Panc1 (cell line): ENCODE measurements at regions not wholly inside any gene's neighbourhood (a gene's known extent, or its start where the extent isn't known, plus 50 kb on each side); places are given as distances from the start of the nearest gene placed in this dataset.

Experiments used
- ATAC-seq: fragments of 200-7000 bp; cut with Tn5 transposase; 2 replicates; pipeline ENCODE4 v1.9.1; 2020; ENCODE audit warnings: mild to moderate bottlenecking, moderate library complexity
- BruUV-seq: library from RNA; stranded (reverse); fragments of 400-500 nt; replicated peaks from 2 replicates; lab custom pipeline; 2021; lab: Mats Ljungman, UMichigan
- CTCF ChIA-PET: fragments of 300-600 bp; sonication (Branson Sonifier 250); formaldehyde crosslinking; loops from one replicate; lab custom pipeline; 2022; ENCODE audit warnings: antibody characterized with exemption; lab: Charles Lee
- POLR2A ChIA-PET: fragments of 300-600 bp; sonication (Branson Sonifier 250); formaldehyde crosslinking; loops from one replicate; lab custom pipeline; 2022; ENCODE audit warnings: antibody characterized with exemption; lab: Charles Lee
- DNase-seq: peaks from one replicate; pipeline ENCODE4 v3.0.0-alpha.2; 2010; ENCODE audit warnings: low read depth, low spot score
- H3K27ac ChIP-seq: 2 replicates; pipeline ENCODE4 v1.5.1; 2011; ENCODE audit warnings: mild to moderate bottlenecking, low read length, inconsistent platforms
- H3K27me3 ChIP-seq: fragments of 200-500 bp; sonication (Bioruptor generic); 2 replicates; pipeline ENCODE4 v1.6.0; 2014; ENCODE audit warnings: low read length, inconsistent platforms; ENCODE audit not compliant: control insufficient read depth, insufficient read depth
- H3K36me3 ChIP-seq: fragments of 200-500 bp; sonication (Bioruptor generic); 2 replicates; pipeline ENCODE4 v1.5.1; 2014; ENCODE audit warnings: inconsistent platforms, mild to moderate bottlenecking, low read length, moderate library complexity; ENCODE audit not compliant: control insufficient read depth, insufficient read depth
- H3K4me1 ChIP-seq: 2 replicates; pipeline ENCODE4 v1.5.1; 2011; ENCODE audit warnings: inconsistent platforms, mild to moderate bottlenecking, low read length, moderate library complexity; ENCODE audit not compliant: control insufficient read depth, insufficient read depth
- H3K4me3 ChIP-seq, 2 experiments: 2 replicates each; pipeline ENCODE4 v1.5.1; 2011 to 2012; ENCODE audit warnings: low read depth in 2 of 2, low read length in 2 of 2, mild to moderate bottlenecking in 2 of 2, inconsistent platforms in 1 of 2, moderate library complexity in 1 of 2
- H3K9me3 ChIP-seq: fragments of 200-500 bp; sonication (Bioruptor generic); 2 replicates; pipeline ENCODE4 v1.5.1; 2014; ENCODE audit warnings: low read depth, mild to moderate bottlenecking, inconsistent platforms, low read length, moderate library complexity; ENCODE audit not compliant: control insufficient read depth, insufficient read depth
- CTCF ChIP-seq: fragments of 450-650 bp; IDR thresholded peaks from 2 replicates; pipeline ENCODE4 v1.5.1; 2017; ENCODE audit warnings: mild to moderate bottlenecking
- POLR2AphosphoS5 ChIP-seq: IDR thresholded peaks from 2 replicates; pipeline ENCODE4 v1.6.1; 2012; ENCODE audit warnings: mild to moderate bottlenecking, low read depth, low read length, moderate library complexity
- REST ChIP-seq, 2 experiments: IDR thresholded peaks; 2 replicates each; pipeline ENCODE4 v1.6.1; 2011 to 2012; ENCODE audit warnings: low read depth in 2 of 2, control low read depth in 1 of 2, low read length in 1 of 2, mild to moderate bottlenecking in 1 of 2, moderate library complexity in 1 of 2; ENCODE audit not compliant: insufficient read depth in 1 of 2
- SIN3A ChIP-seq: IDR thresholded peaks from 2 replicates; pipeline ENCODE4 v1.6.1; 2012; ENCODE audit warnings: low read depth, mild to moderate bottlenecking, low read length, moderate library complexity, borderline replicate concordance; ENCODE audit not compliant: insufficient read depth
- TCF7L2 ChIP-seq: IDR thresholded peaks from 2 replicates; pipeline ENCODE4 v1.6.1; 2011; ENCODE audit warnings: mild to moderate bottlenecking, low read depth, low read length, inconsistent platforms
- in situ Hi-C: cut with HindIII; loops from 2 replicates; pipeline ENCODE4 v1.10.0; 2016; ENCODE audit warnings: low sequenced_read_pairs, low pct_unique_long_range_greater_than_20kb
- intact Hi-C: fragments of 100-400 bp; cut with micrococcal nuclease; formaldehyde crosslinking; loops from one replicate; pipeline ENCODE4 v1.10.0; 2022; ENCODE audit not compliant: unreplicated experiment

- no peak for TF ChIP-seq CTCF
Measured at GRCh38 chr15:66883284-66883911, 181.4 kb downstream of the SMAD6 start (continued).

GRCh38 chr15:66884115-66884622, 181.2 kb upstream of the SMAD3 start:
- ChIA-PET POLR2A (interaction anchor here (0.9 kb wide), 1 partner anchor 47 kb away, joined by 3 read pairs; no protein-coding TSS in a partner anchor), CTCF (interaction anchor here (0.5 to 1.1 kb wide), 3 partner anchors 18 to 28 kb away, joined by 4 to 7 read pairs (median 4); no protein-coding TSS in a partner anchor)
- in situ Hi-C loops: no loop called here
- Histone ChIP-seq H3K36me3 (no peaks in the 10 kb centered on the region), H3K4me3 (no peak overlapping the region), H3K27me3 (no peaks in the 10 kb centered on the region), H3K9me3 (peaks cover 12% of the 10 kb centered on the region; the same call in 1 of the 2 replicates), H3K27ac (peak overlapping the region; percentile 98), H3K4me1 (peaks cover 52% of the 10 kb centered on the region)
- no peak for DNase-seq
- intact Hi-C loops: loop anchor here (5.0 kb wide), 1 partner anchor 48 kb away; no protein-coding TSS in a partner anchor
- TF ChIP-seq TCF7L2: no peak
- no peak for TF ChIP-seq SIN3A
- TF ChIP-seq REST (IDR thresholded peaks at IDR 0.05; ENCODE audit: insufficient read depth in 1 of 2, low read depth in 2 of 2, low read length in 1 of 2): no peak
- no peak for TF ChIP-seq POLR2AphosphoS5
- TF ChIP-seq CTCF: no peak
- ATAC-seq: no peak
- BruUV-seq: TSS peak; percentile 83

- in situ Hi-C loops (no loop called here), intact Hi-C loops (loop anchor here (5.0 kb wide), 1 partner anchor 48 kb away; no protein-coding TSS in a partner anchor)
- Histone ChIP-seq H3K27ac (peak overlapping the region; percentile 98), H3K9me3 (peaks cover 18% of the 10 kb centered on the region; the same call in 1 of the 2 replicates), H3K4me3 (no peak overlapping the region), H3K27me3 (no peaks in the 10 kb centered on the region), H3K36me3 (no peaks in the 10 kb centered on the region), H3K4me1 (peaks cover 47% of the 10 kb centered on the region)
- DNase-seq (no peak), ATAC-seq (no peak)
- no TSS peak for BruUV-seq
- CTCF ChIA-PET: no interaction called here
- no peak for TF ChIP-seq CTCF
- TF ChIP-seq REST (IDR thresholded peaks at IDR 0.05; ENCODE audit: insufficient read depth in 1 of 2, low read depth in 2 of 2, low read length in 1 of 2): no peak
- TF ChIP-seq TCF7L2: no peak
- TF ChIP-seq SIN3A: no peak
- TF ChIP-seq POLR2AphosphoS5: no peak
- POLR2A ChIA-PET: no interaction called here
Measured at GRCh38 chr15:66884661-66885237, 180.7 kb upstream of the SMAD3 start.
